KMS-11 (cell line): ENCODE measurements at regions not wholly inside any gene's neighbourhood (a gene's known extent, or its start where the extent isn't known, plus 50 kb on each side); places are given as distances from the start of the nearest gene placed in this dataset.

Experiments
- H2AFZ ChIP-seq: fragments of 200-600 bp; sonication (generic); 2 replicates; pipeline ENCODE4 v1.6.1; 2016; ENCODE audit warnings: antibody characterized with exemption, mixed run types, low read depth
- H3K27ac ChIP-seq: fragments of 200-600 bp; sonication (generic); 2 replicates; pipeline ENCODE4 v1.6.1; 2016; ENCODE audit warnings: mild to moderate bottlenecking, mixed run types
- H3K27me3 ChIP-seq: fragments of 200-600 bp; sonication (generic); 2 replicates; pipeline ENCODE4 v1.6.1; 2017; ENCODE audit warnings: mild to moderate bottlenecking, low read depth, mixed run types, moderate library complexity; ENCODE audit not compliant: insufficient read depth
- H3K36me3 ChIP-seq: fragments of 200-600 bp; sonication (generic); 2 replicates; pipeline ENCODE4 v1.6.1; 2017; ENCODE audit warnings: mild to moderate bottlenecking, mixed run types; ENCODE audit not compliant: insufficient read depth
- H3K4me1 ChIP-seq: fragments of 200-600 bp; sonication (generic); 2 replicates; pipeline ENCODE4 v1.6.1; 2016; ENCODE audit warnings: mild to moderate bottlenecking, low read depth, mixed run types; ENCODE audit not compliant: poor library complexity, severe bottlenecking
- H3K4me2 ChIP-seq: fragments of 200-600 bp; sonication (generic); 2 replicates; pipeline ENCODE4 v1.7.0; 2016; ENCODE audit warnings: mild to moderate bottlenecking, mixed run types
- H3K4me3 ChIP-seq: fragments of 200-600 bp; sonication (generic); IDR thresholded peaks from 2 replicates; pipeline ENCODE4 v1.6.1; 2017; ENCODE audit warnings: low read depth, low read length, mixed read lengths; ENCODE audit not compliant: insufficient read depth
- H3K79me2 ChIP-seq: fragments of 200-600 bp; sonication (generic); 2 replicates; pipeline ENCODE4 v1.6.1; 2016; ENCODE audit warnings: low read depth, mixed run types; ENCODE audit not compliant: insufficient read depth
- H3K9ac ChIP-seq: fragments of 200-600 bp; sonication (generic); 2 replicates; pipeline ENCODE4 v1.6.1; 2016; ENCODE audit warnings: mild to moderate bottlenecking, mixed run types
- H4K20me1 ChIP-seq: fragments of 200-600 bp; sonication (generic); 2 replicates; pipeline ENCODE4 v1.6.1; 2016; ENCODE audit warnings: mild to moderate bottlenecking, mixed run types; ENCODE audit not compliant: insufficient read depth
- TF ChIP-seq, protein P1 (sequence below): fragments of 200-600 bp; sonication (generic); conservative IDR thresholded peaks from 2 replicates; pipeline ENCODE4 v1.6.1; 2017; ENCODE audit warnings: low read depth, mild to moderate bottlenecking, antibody characterized with exemption, low read length, moderate library complexity, mixed read lengths

- no peaks in the 10 kb centered on the region for H3K79me2 ChIP-seq
- H3K27ac ChIP-seq: no peak overlapping the region
- no peaks in the 10 kb centered on the region for H4K20me1 ChIP-seq
- no peak overlapping the region for H2AFZ ChIP-seq
- H3K4me1 ChIP-seq: no peaks in the 10 kb centered on the region
- no peaks in the 10 kb centered on the region for H3K36me3 ChIP-seq
- no peak overlapping the region for H3K4me3 ChIP-seq
- TF ChIP-seq, protein P1, sequence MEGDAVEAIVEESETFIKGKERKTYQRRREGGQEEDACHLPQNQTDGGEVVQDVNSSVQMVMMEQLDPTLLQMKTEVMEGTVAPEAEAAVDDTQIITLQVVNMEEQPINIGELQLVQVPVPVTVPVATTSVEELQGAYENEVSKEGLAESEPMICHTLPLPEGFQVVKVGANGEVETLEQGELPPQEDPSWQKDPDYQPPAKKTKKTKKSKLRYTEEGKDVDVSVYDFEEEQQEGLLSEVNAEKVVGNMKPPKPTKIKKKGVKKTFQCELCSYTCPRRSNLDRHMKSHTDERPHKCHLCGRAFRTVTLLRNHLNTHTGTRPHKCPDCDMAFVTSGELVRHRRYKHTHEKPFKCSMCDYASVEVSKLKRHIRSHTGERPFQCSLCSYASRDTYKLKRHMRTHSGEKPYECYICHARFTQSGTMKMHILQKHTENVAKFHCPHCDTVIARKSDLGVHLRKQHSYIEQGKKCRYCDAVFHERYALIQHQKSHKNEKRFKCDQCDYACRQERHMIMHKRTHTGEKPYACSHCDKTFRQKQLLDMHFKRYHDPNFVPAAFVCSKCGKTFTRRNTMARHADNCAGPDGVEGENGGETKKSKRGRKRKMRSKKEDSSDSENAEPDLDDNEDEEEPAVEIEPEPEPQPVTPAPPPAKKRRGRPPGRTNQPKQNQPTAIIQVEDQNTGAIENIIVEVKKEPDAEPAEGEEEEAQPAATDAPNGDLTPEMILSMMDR: no peak
- H3K9ac ChIP-seq: no peak overlapping the region
- no peak overlapping the region for H3K4me2 ChIP-seq
- no peaks in the 10 kb centered on the region for H3K27me3 ChIP-seq
Observed at GRCh38 chr7:35550831-35551230, 144.1 kb downstream of the HERPUD2 start.

- TF ChIP-seq, protein P1: no peak
- H2AFZ ChIP-seq: no peak overlapping the region
- H3K27me3 ChIP-seq: no peaks in the 10 kb centered on the region
- H3K36me3 ChIP-seq: no peaks in the 10 kb centered on the region
- no peak overlapping the region for H3K9ac ChIP-seq
- H3K4me1 ChIP-seq: no peaks in the 10 kb centered on the region
- H3K4me2 ChIP-seq: no peak overlapping the region
- no peaks in the 10 kb centered on the region for H4K20me1 ChIP-seq
- no peak overlapping the region for H3K27ac ChIP-seq
- H3K79me2 ChIP-seq: no peaks in the 10 kb centered on the region
- H3K4me3 ChIP-seq: no peak overlapping the region
Observed at GRCh38 chr7:35549781-35550180, 145.2 kb downstream of the HERPUD2 start.

DNA sequence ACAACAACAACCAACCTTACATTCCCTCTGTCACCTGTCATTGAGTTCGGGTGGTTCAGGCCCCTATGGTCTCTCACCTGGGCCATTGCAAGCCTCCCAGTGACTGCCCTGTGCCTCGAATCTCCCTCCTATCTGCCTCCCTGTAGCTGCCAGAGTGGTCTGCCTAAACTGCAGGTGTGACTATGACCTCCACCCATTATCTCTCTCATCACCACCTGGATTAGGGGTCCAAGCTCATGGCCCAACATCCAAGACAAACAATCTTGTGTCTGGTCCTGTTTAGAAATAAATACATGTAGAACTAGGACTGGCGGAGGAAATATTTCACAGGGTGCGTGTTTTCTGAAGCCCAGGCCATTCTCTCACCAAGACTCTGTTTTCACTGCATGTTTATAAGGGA lies 146.6 kb downstream of the HERPUD2 start:
- H3K4me1 ChIP-seq: no peaks in the 10 kb centered on the region
- no peak overlapping the region for H3K4me3 ChIP-seq
- no peak overlapping the region for H3K9ac ChIP-seq
- no peak overlapping the region for H2AFZ ChIP-seq
- no peaks in the 10 kb centered on the region for H3K27me3 ChIP-seq
- no peak overlapping the region for H3K27ac ChIP-seq
- H4K20me1 ChIP-seq: no peaks in the 10 kb centered on the region
- no peak overlapping the region for H3K4me2 ChIP-seq
- no peaks in the 10 kb centered on the region for H3K36me3 ChIP-seq
- H3K79me2 ChIP-seq: no peaks in the 10 kb centered on the region
- TF ChIP-seq, protein P1: no peak

DNA sequence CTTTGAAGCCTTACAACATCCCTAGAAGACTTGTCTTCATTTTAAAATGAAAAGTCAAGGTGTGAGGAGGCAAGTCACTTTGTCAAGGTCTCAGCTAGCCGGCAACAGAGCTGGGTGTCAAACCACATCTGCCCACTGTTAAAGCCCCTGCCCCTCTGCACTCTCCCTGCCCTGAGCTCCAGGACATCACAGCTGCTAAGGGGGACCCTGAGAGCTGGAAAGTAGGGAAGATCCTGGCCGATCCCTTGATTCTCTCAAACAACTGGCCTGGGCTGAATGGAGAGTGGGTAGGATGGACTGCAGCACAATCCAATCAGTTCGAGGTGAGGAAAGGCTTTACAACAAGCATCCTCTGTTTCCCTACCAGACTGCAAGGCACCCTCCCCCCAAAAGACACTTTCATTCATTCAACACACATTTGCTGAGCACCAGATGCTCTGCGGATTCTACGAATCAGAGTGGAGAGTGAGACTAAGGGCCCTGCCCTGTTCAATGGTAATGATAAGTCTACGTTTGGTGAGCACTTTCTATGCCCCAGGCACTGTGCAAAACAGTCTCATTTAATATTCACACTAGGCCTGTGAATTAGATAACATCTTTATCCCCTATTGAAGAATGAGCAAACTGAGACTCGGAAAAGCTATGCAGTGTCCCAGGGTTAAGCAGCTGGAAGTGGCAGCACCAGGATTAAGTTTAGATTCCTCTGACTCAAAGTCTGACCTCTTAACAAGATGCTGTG lies 148.1 kb downstream of the HERPUD2 start:
- Histone ChIP-seq H3K4me2 (no peak overlapping the region), H3K4me3 (no peak overlapping the region), H3K27ac (no peak overlapping the region), H3K4me1 (no peaks in the 10 kb centered on the region), H3K27me3 (no peaks in the 10 kb centered on the region), H3K36me3 (no peaks in the 10 kb centered on the region), H3K9ac (no peak overlapping the region), H2AFZ (no peak overlapping the region), H3K79me2 (no peaks in the 10 kb centered on the region), H4K20me1 (no peaks in the 10 kb centered on the region)
- TF ChIP-seq, protein P1: no peak
